Mesothelial cell of epicardium (in vitro differentiated cells): ENCODE measurements at regions not wholly inside any gene's neighbourhood (a gene's known extent, or its start where the extent isn't known, plus 50 kb on each side); places are given as distances from the start of the nearest gene placed in this dataset.
A peak's percentile ranks its signal among the peaks of the same experiment; 100 is the strongest.

Source experiments
- DNase-seq, 2 experiments: peaks; one replicate each; pipeline ENCODE4 v3.0.0; 2021; ENCODE audit warnings: low spot score in 2 of 2; ENCODE audit not compliant: unreplicated experiment in 2 of 2
- H3K27ac Mint-ChIP-seq: 2 replicates; pipeline ENCODE4 v1.8.0; 2021; ENCODE audit warnings: mixed read lengths
- H3K27me3 Mint-ChIP-seq: 2 replicates; pipeline ENCODE4 v1.8.0; 2021; ENCODE audit warnings: low read depth, mixed read lengths
- H3K36me3 Mint-ChIP-seq: 2 replicates; pipeline ENCODE4 v1.8.0; 2021; ENCODE audit warnings: mixed read lengths
- H3K4me1 Mint-ChIP-seq: 2 replicates; pipeline ENCODE4 v1.8.0; 2021; ENCODE audit warnings: mixed read lengths
- H3K4me3 Mint-ChIP-seq: 2 replicates; pipeline ENCODE4 v1.8.0; 2021; ENCODE audit warnings: mild to moderate bottlenecking, moderate library complexity, mixed read lengths
- H3K9me3 Mint-ChIP-seq: 2 replicates; pipeline ENCODE4 v1.8.0; 2021; ENCODE audit warnings: mixed read lengths
- CTCF ChIP-seq: fragments of 200-600 bp; sonication (generic); IDR thresholded peaks from one replicate; pipeline ENCODE4 v1.5.0; 2021; ENCODE audit warnings: antibody characterized with exemption; ENCODE audit not compliant: unreplicated experiment

GRCh38 chr18:43380104-43380672 lies 102.9 kb upstream of the SYT4 start:
- Mint-ChIP-seq H3K27ac (no peak overlapping the region), H3K36me3 (no peaks in the 10 kb centered on the region), H3K4me3 (no peak overlapping the region), H3K4me1 (no peaks in the 10 kb centered on the region), H3K27me3 (no peaks in the 10 kb centered on the region), H3K9me3 (peaks cover 7% of the 10 kb centered on the region)
- TF ChIP-seq CTCF = no peak
- no peak for DNase-seq

- H3K27ac Mint-ChIP-seq = no peak overlapping the region
- H3K9me3 Mint-ChIP-seq = peaks cover 7% of the 10 kb centered on the region
- no peak overlapping the region for H3K4me3 Mint-ChIP-seq
- no peaks in the 10 kb centered on the region for H3K36me3 Mint-ChIP-seq
- no peak for TF ChIP-seq CTCF
- no peaks in the 10 kb centered on the region for H3K27me3 Mint-ChIP-seq
- DNase-seq = no peak
- no peaks in the 10 kb centered on the region for H3K4me1 Mint-ChIP-seq
Measured at GRCh38 chr18:43382641-43383403, 105.5 kb upstream of the SYT4 start.

- Mint-ChIP-seq H3K27ac (peak overlapping the region; percentile 13), H3K36me3 (no peaks in the 10 kb centered on the region), H3K4me1 (peaks cover 25% of the 10 kb centered on the region), H3K9me3 (no peaks in the 10 kb centered on the region), H3K27me3 (no peaks in the 10 kb centered on the region), H3K4me3 (no peak overlapping the region)
- DNase-seq = no peak
- TF ChIP-seq CTCF = no peak
Measured at GRCh38 chr18:43389163-43389562, 111.9 kb upstream of the SYT4 start.

GRCh38 chr18:43392168-43392567 lies 114.9 kb upstream of the SYT4 start:
- H3K36me3 Mint-ChIP-seq = no peaks in the 10 kb centered on the region
- H3K9me3 Mint-ChIP-seq = no peaks in the 10 kb centered on the region
- no peak overlapping the region for H3K4me3 Mint-ChIP-seq
- no peaks in the 10 kb centered on the region for H3K27me3 Mint-ChIP-seq
- DNase-seq = no peak
- TF ChIP-seq CTCF = no peak
- H3K4me1 Mint-ChIP-seq = peaks cover 30% of the 10 kb centered on the region
- no peak overlapping the region for H3K27ac Mint-ChIP-seq

GRCh38 chr18:43393174-43393573 lies 115.9 kb upstream of the SYT4 start:
- H3K27ac Mint-ChIP-seq = no peak overlapping the region
- DNase-seq = no peak

More at GRCh38 chr18:43393174-43393573, 115.9 kb upstream of the SYT4 start:
- Mint-ChIP-seq H3K9me3 (no peaks in the 10 kb centered on the region), H3K4me1 (peaks cover 30% of the 10 kb centered on the region), H3K27me3 (no peaks in the 10 kb centered on the region), H3K36me3 (no peaks in the 10 kb centered on the region), H3K4me3 (no peak overlapping the region)
- TF ChIP-seq CTCF = no peak
